ENCODE measurements at regions not wholly inside any gene's neighbourhood (a gene's known extent, or its start where the extent isn't known, plus 50 kb on each side); places are given as distances from the start of the nearest gene placed in this dataset.
A peak's percentile ranks its signal among the peaks of the same experiment; 100 is the strongest.
"Not testable (repeated sequence)": the region's sequence is repeated elsewhere in the genome, so short reads cannot be mapped to it uniquely, and the experiment has no call there.

DNA sequence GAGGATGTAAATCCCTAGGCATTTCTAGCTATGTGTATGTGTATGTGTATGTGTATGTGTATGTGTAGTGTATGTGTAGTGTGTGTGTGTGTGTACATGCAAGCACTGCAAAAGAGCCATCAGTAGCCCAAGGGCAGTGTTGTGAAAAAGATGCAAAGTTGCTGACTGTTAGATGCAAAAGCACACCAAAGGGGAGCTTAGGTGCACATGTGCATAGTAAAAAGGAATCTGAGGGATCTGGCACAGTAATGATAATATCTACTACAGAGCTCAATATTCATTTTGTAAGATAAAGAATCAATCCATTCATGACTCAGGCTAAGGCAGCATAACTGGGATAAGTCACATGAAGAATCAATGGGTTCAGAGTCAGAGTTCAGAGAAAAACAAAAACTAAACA is 80.2 kb downstream of the TMEM47 start:
- no peak for DNase-seq (ENCODE audit: low read depth, low spot score)

DNA sequence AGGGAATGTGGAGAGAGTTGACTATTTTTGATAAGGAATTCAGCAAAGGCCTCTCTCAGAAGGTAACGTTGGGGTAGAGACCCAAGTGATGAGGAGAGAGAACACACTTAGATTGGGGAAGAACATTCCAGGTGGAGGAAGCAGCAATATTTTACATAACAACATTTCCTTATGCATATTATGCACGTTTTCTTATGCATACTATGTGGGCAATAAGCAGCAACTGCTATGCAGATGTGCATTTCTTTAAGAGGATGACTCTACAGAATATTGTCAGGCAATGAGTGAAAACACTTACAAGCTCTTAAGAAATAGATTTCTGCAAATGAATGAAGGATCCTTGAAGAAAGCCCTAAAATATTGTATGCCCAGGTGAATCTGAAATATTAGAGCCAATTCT is 91.1 kb downstream of the TMEM47 start:
- DNase-seq (ENCODE audit: low read depth, low spot score), result no peak

DNA sequence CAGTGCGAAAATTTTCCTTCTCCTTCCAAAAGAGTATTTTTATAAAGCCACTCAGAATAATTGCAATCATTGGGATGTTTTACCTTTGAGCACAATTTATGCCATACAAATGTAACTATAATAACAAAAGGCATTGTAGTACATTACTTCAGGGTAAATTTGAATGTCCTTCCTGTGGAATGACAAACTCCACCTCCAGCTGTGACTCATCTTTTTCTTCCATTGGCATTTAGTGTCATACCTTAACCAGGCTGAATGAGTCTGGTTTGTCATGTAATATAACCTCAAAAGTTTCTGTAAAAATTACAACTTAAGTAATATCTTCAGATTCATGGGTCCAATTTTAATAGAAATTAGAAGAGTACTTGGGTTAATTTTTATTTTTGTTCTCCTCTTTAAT is 93.3 kb downstream of the TMEM47 start:
- DNase-seq (ENCODE audit: low read depth, low spot score), result no peak

DNA sequence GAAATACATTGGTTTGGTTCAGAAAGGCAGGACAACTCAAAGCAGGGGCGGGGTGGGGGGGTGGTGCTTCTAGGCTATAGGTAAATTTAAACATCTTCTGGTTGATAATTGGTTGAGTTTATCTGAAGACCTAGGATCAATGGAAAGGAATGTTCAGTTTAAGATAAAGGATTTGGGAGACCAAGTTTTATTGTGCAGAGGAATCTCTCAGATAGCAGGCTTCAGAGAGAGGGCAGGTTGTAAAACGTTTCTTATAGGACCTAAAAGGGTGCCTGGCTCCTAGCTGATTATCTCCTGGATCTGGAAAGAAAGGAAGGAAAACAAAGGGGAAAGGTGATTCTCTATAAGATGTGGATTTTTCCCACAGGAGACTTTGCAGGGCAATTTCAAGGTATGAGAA is 94.0 kb downstream of the TMEM47 start:
- peak; percentile 43 for DNase-seq (ENCODE audit: low read depth, low spot score)

DNA sequence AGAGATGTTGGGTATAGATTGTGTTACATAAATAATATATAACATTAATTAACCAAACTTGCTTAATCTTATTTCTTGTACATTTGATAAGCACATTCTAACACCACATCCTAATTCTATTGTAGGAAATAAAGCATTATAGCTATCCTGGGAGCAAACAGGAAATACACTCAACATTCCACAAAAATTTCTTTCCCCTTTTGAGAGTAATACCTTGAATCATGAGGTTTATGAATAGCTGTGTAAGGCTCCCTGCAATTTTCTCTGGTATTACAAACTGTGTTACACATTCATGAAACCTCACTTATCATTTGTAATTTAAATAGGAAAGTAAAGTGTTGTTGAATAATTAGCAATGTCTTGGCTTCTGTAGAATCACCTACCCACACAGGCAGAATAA is 95.1 kb downstream of the TMEM47 start:
- DNase-seq (ENCODE audit: low read depth, low spot score), result no peak

DNA sequence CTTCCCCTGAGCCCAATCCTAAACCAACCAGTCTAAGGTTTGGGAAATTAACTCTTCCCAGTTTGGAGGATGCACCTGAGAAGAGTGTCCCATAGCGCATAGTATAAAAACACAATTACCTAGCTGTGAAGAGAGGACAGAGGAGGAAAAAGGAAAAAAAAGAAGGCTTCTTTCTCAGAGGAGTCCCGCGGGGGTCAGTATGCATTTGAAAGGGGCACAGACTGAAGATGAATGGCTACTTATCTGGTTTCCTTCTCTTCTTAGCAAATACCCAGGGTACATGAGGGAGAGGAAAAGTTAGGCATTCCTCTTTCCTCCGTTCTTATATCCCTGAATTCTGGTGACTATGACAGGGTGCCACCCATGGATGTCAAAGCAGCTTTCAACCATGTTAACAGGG is 96.9 kb downstream of the TMEM47 start:
- DNase-seq (ENCODE audit: low read depth, low spot score), result peak; percentile 44

DNA sequence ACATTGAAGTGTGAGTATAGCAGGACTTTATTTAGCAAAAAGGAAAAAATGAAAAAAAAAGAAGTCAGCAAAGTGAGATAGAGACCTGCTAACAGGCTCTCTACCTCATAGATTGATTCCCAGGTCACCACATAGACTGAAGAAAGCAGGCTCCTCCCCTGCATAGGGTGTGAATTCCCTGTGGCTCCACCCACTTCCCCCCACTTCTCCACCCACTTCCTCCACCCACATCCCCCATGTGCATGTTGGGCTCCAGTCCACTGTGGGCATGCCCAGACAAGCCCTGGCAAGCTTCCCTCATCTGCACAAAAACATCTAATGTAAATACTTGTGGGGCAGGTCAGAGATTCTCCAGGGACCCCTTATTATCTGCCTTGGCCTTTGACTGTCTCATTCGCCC is 97.8 kb downstream of the TMEM47 start:
- DNase-seq (ENCODE audit: low read depth, low spot score), result peak; percentile 72

DNA sequence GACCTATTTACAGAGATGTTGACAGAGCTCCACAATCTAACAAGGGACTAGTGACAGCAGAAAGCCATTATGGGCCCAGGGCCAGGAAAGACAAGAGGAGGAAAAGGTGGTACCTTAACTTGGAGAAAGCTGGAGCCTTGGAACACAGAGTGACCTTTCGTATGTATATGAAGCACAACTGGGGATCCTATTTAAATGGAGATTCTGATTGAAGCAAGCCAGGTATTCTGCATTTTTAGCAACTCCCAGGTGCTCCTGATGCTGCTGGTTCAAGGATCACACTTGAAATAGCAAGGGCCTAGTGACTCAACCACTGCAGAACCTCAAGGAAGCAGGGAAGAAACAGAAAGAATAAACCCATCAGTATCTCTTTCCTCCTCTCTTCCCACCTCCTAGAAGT is 99.4 kb downstream of the TMEM47 start:
- peak; percentile 72 for DNase-seq (ENCODE audit: low read depth, low spot score)

DNA sequence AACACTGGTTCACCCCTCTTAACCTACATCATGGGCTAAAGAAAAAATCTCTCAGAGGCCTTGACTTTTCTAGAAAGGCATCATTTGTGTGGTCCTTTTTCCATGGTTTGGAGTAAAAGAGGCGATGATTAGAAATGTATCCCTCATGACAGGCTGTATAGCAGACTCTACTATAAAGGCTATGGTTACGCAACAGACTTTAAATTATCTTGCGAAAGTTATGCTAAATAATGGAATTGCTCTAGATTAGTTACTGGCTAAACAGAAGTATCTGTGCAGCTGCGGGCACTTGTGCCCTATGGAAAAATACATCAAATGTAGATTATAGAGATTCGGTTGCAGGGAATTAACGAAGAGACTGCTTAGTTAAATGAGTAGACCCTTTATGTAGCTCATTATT is 101.6 kb downstream of the TMEM47 start:
- no peak for DNase-seq (ENCODE audit: low read depth, low spot score)

DNA sequence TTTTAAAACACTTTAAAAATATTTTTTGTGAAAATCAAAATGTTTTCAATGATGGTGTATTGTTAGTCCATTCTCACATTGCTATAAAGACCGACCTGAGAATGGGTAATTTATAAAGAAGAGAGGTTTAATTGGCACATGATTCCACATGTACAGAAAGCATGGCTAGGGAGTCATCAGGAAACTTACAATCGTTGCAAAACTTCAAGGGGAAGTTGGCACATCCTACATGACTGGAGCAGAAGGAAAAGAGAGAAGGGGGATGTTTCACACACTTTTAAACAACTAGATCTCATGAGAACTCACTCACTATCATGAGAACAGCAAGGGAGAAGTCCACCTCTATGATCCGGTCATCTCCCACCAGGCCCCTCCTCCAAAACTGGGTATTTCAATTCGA is 110.7 kb downstream of the TMEM47 start:
- no peak for DNase-seq (ENCODE audit: low read depth, low spot score)

DNA sequence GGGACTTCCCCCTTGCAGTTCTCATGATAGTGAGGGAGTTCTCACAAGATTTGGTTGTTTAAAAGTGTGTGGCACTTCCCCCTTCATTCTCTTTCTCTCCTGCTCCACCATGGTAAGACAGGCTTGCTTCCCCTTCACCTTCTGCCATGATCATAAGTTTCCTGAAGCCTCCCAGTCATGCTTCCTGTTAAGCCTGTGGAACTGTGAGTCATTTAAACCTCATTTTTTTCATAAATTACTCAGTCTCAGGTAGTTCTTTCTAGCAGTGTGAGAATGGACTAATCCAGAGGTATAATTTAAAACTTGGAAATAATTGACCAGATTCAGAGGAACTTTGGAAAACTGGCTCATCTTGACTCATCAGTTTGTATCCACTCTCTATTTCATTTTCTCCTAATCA is 129.0 kb downstream of the TMEM47 start:
- no peak for DNase-seq (ENCODE audit: low read depth, low spot score)

DNA sequence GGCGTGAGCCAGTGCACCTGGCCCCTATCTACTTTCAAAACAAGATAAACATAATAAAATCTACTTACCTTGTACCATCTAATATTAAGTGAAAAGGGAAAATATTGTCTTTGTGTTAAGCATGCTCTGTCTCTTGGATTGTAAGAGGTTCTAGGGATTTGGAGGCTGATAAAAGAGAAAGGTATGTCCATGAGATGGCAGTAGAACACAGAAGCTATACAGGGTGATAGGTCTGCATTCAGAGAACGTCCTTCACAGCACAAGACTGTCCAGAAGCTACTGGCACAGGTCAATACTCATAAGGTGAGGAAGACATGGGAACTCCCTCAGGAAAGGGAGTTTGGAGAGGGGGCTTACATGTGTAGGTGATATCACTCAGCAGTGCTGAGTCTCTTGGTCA is 135.5 kb downstream of the TMEM47 start:
- peak; percentile 33 for DNase-seq (ENCODE audit: low read depth, low spot score)

DNA sequence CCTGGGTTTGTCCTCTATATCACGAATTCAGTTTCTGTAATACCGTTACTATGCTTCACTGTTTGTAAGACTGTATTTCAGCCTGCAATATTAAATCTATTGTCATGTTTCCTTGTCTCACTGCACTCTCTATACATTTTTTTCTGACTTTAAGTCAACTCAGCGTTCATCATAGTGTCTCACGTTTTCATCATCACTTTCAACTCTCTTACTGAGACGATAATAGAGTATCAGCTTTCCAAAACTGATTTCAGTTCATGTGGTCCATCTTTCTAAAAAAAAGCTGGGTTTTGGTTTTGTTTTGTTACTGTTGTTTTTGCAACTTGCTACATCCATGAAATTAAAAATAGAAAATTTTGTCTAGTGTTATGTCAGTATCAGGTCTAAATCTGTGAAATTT is 147.7 kb downstream of the TMEM47 start:
- DNase-seq (ENCODE audit: low read depth, low spot score), result no peak

DNA sequence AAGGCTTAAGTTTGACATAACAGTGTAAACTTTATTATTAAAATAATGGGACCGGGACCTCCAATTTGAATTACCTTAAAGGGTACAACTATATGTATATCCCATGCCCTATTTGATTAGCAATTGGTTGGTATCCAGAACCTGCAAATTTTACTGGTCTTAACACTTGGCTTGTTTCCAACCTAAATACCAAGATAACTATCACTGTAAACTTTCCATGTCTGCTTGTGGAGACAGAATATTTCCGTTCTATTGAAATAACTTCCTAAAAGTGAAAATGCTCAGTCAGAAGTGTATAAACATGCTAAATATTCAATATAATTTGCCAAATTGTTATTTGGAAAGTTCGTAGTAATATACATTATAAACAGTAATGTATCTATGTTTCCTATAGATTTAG is 154.0 kb downstream of the TMEM47 start:
- no peak for DNase-seq (ENCODE audit: low read depth, low spot score)

DNA sequence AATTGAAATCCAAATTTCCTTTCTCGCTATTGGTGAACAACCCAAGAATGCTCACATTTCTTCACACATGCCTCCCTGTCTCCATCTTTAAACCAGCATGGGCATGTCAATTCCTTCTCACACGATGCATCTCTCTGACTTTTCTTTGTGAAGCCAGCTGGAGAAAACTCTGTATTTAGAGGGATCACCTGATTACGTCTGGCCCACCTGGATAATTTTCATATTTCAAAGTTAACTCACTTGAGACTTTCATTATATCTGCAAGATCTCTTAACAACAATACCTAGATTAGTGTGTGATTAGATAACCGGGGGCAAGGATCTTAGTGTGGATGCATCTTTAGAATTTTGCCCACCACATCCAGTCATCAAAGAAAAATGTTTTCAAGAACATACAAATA is 164.0 kb downstream of the TMEM47 start:
- no peak for DNase-seq (ENCODE audit: low read depth, low spot score)

DNA sequence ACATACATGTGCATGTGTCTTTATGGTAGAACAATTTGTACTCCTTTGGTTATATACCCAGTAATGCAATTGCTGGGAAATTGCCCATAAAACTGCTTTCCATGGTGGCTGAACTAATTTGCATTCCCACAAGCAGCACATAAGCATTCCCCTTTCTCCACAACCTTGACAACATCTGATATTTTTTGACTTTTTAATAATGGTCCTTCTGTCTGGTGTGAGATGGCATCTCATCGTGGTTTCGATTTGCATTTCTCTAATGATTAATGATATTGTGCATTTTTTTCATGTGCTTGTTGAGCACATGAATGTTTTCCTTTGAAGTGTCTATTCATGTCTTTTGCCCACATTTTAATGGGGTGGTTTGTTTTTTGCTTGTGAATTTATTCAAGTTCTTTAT is 166.0 kb downstream of the TMEM47 start:
- DNase-seq (ENCODE audit: low read depth, low spot score), result no peak

DNA sequence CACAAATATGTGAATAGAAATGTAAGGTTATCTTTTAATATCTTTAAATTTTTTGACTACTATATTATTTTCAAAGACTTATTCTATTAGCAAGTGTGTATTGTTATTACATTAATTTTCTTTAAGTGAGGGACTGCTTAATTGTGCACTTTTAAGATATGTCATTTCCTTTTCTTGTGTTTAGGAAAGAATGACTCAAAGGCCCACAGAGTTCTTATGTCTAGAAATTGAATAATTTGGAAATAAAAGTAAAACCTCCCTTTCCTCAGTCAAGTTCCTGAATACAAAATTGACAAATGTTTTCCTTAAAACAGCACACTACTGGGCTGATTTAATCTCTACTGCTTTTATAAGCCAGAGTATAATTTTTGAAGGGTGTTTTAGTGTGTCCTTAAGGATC is 169.7 kb downstream of the TMEM47 start:
- no peak for DNase-seq (ENCODE audit: low read depth, low spot score)

DNA sequence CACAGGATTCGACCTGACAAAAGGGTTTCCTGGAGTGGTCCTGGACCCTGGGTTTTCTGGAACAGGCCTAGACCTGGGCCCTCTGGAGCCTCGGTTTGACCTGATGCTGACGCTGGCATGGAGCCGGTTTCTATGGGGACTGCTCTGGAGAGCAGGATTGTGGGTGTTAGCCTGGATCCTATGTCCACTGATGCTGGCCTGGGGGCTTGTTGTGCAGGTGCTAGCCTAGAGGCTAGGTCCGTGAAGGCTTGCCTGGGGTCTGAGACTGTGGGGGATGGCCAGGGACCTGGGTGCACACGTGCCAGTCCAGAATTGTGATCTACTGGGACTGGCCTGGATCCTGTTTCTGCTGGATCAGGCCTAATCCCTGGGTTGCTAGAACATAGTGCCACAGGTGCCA is 173.1 kb downstream of the TMEM47 start:
- DNase-seq (ENCODE audit: low read depth, low spot score), result no peak

DNA sequence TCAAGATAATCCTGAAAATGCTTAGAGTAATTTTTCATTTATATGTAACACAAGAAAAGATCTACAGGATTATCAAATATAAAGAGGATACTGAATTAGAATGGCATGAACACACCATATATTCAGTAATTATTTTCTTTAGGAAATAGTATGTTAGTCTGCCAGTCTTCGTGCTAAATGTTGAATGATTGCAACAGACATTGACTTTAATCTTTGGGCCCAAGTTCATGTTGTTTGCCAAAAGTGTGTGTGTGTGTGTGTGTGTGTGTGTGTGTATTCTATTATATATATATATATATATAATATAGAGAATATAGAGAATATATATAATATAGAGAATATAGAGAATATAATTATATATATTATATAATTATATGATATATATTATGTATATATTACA is 186.6 kb downstream of the TMEM47 start:
- DNase-seq (ENCODE audit: low read depth, low spot score), result no peak

DNA sequence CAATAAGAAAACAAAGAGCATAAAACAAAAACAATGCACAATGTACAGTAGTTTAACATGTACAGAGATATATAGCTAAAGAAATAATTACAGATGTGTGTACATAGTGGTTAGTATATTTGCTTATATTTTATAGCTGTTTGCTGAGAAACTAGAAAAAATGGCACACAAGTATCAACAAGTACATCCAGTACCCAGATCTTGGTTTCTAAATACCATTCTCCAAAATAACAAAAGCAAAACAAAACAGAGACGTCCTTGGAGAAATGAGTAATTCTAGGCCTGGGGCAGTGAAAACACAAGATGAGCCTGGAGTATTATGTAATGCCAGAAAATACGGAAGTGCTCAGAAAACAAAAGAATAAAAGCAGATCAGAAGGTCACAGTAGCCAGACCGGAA is 189.6 kb downstream of the TMEM47 start:
- no peak for DNase-seq (ENCODE audit: low read depth, low spot score)

DNA sequence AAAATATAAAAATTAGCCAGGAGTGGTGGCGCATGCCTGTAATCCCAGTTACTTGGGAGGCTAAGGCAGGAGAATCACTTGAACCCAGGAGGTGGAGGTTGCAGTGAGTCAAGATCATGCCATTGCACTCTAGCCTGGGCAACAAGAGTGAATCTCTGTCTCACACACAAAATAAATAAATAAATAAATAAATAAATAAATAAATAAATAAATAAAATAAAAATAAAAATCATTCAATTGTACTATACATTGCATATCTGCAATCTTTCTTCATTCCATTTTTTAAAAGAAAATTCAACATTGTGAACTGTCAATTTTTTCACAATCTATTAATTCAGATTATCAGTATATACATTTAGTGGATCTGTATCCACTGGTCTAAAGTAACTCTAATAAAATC is 193.9 kb downstream of the TMEM47 start:
- not testable (repeated sequence) for DNase-seq (ENCODE audit: low read depth, low spot score)

DNA sequence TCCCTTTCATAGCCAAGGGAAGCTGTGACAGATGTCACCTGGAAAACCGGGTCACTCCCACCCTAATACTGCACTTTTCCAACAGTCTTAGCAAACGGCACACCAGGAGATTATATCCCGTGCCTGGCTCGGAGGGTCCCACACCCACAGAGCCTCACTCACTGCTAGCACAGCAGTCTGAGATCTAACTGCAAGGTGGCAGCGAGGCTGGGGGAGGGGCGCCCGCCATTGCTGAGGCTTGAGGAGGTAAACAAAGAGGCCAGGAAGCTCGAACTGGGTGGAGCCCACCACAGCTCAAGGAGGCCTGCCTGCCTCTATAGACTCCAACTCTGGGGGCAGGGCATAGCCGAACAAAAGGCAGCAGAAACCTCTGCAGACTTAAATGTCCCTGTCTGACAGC is 199.2 kb downstream of the TMEM47 start:
- DNase-seq (ENCODE audit: low read depth, low spot score), result not testable (repeated sequence)

DNA sequence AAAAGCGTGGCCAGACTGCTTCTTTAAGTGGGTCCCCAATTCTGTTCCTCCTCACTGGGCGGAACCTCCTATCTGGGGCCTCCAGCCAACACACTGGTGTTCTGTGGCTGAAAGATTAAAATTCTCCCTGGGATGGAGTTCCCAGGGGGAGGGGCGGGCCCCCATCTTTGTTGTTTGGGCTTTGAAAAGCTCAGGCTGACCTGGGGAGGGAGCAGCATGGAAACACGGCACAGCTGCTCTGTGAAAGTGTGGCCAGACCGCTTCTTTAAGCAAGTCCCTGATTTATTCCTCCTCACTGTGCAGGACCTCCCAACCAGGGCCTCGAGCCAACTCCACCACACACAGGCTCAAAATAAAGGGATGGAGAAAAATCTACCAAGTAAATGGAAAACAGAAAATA is 219.5 kb downstream of the TMEM47 start:
- no peak for DNase-seq (ENCODE audit: low read depth, low spot score)

DNA sequence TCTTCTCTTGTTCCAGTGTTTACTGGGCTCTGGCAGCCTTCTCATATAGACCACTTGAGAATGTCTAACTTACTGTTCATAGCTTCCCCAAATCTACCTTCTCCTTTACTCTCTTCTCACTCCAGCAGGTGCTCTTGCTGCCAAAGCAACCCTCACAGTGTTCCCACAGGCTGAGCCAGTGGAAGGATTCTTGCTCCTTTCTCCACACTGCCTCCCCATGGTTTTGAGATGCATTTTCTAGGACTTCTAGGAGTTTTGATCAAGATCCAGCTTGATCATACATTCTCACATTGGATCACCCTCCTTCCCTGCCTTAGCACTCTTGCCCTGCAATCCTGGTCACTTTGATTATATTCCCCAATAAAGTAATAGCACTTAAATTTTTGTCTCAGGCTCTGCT is 230.8 kb downstream of the TMEM47 start:
- DNase-seq (ENCODE audit: low read depth, low spot score), result peak; percentile 42

DNA sequence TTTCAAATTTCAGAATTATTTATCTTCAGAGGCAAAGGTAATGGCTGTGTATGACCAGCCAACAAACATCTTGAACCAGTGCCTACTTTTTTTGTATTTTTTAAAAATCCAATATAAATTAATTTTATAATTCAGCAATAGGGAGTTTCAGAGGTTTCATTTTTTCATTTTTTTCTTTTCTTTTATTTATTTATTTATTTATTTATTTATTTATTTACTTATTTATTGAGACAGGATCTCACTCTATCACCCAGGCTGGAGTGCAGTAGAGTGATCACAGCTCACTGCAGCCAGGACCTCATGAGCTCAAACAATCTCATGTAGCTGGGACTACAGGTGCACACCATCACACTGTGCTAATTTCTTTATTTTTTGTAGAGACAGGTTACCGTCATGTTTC is 250.5 kb downstream of the TMEM47 start:
- DNase-seq (ENCODE audit: low read depth, low spot score), result no peak
